ENCODE measurements at regions not wholly inside any gene's neighbourhood (a gene's known extent, or its start where the extent isn't known, plus 50 kb on each side); places are given as distances from the start of the nearest gene placed in this dataset.

DNA sequence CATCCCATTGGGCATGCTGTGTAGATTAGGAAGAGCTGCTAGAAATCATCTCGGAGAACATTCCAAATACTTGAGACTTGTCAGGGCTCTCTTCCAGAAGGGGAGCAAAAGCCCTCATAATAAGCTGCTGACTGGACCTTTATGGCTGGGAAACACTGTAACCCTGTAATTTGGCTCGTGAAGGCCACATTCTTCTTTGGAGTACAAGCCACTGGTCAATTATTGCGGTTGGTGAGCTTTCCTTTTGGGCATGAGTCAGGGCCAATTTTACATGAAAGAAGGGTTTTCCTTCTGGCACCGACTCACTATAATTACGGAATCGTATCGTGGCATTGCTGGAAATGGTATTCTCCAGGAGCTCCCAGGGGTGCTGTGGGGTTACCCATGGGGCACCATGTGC, 434.5 kb upstream of the RGMA start:
- TF ChIP-seq, protein P1, sequence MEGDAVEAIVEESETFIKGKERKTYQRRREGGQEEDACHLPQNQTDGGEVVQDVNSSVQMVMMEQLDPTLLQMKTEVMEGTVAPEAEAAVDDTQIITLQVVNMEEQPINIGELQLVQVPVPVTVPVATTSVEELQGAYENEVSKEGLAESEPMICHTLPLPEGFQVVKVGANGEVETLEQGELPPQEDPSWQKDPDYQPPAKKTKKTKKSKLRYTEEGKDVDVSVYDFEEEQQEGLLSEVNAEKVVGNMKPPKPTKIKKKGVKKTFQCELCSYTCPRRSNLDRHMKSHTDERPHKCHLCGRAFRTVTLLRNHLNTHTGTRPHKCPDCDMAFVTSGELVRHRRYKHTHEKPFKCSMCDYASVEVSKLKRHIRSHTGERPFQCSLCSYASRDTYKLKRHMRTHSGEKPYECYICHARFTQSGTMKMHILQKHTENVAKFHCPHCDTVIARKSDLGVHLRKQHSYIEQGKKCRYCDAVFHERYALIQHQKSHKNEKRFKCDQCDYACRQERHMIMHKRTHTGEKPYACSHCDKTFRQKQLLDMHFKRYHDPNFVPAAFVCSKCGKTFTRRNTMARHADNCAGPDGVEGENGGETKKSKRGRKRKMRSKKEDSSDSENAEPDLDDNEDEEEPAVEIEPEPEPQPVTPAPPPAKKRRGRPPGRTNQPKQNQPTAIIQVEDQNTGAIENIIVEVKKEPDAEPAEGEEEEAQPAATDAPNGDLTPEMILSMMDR (IDR thresholded peaks at IDR 0.05): no peak
- TF ChIP-seq POLR2A (IDR thresholded peaks at IDR 0.05): no peak
- Histone ChIP-seq H3K27me3 (no peaks in the 10 kb centered on the region), H3K27ac (no peak overlapping the region), H3K4me3 (no peak overlapping the region), H3K9me3 (no peaks in the 10 kb centered on the region), H3K4me1 (no peaks in the 10 kb centered on the region), H3K36me3 (ENCODE audit: low read depth, missing control alignments) (no peaks in the 10 kb centered on the region)
- no peak for DNase-seq
- intact Hi-C loops (cut with DNase I; ENCODE audit: low total_unique reads): no loop called here
- 61 to 62% methylated on average over 7 of the region's 7 CpGs for WGBS, 2 donors

DNA sequence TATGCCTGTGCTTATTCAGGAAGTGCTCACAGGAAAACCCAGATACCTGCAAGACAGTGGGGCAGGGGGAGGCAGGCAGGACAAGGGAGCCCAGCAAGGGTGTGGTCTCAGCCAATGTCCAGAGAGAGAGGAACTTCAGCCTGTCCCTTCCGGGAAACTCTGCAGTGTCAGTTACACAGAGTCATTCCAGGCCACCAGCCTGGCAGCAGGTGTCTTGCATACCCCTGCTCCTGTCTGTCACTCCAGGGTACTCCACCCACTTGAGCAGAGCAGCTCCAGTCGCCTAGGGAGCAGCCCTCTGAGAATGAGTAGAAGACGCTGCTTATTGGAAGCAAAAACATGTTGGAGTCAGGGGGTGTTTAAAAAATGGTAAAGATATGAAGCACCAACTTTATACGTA, 431.2 kb upstream of the RGMA start:
- TF ChIP-seq, protein P1 (IDR thresholded peaks at IDR 0.05): no peak
- TF ChIP-seq POLR2A (IDR thresholded peaks at IDR 0.05): no peak
- no peaks in the 10 kb centered on the region for H3K36me3 ChIP-seq (ENCODE audit: low read depth, missing control alignments)
- no peaks in the 10 kb centered on the region for H3K9me3 ChIP-seq
- no peak for DNase-seq
- H3K4me3 ChIP-seq: no peak overlapping the region
- intact Hi-C loops (cut with DNase I; ENCODE audit: low total_unique reads): no loop called here
- H3K27me3 ChIP-seq: no peaks in the 10 kb centered on the region
- H3K4me1 ChIP-seq: no peaks in the 10 kb centered on the region
- no peak overlapping the region for H3K27ac ChIP-seq
- 77 to 84% methylated on average over 4 of the region's 4 CpGs for WGBS, 2 donors

DNA sequence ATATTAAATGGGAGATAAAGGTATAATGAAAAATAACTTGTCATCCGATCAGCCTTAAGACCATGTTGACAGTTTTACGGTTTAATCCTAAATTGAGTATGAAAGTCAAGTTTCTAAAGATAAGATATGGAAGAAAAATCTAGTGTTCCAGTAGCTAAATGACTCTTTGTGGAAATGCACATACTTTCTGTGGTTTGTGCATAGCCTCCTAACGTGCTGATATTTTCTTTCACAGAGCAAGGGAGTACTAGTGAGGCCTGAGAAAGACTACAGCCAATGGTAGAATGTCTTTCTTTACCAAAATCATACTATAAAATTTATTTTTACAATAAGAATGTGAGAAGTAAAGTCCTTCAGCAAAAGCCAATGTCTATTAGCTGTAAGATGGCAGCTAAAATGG, 430.6 kb upstream of the RGMA start:
- intact Hi-C loops (cut with DNase I; ENCODE audit: low total_unique reads): no loop called here
- Histone ChIP-seq H3K4me3 (no peak overlapping the region), H3K27me3 (no peaks in the 10 kb centered on the region), H3K36me3 (ENCODE audit: low read depth, missing control alignments) (no peaks in the 10 kb centered on the region), H3K9me3 (no peaks in the 10 kb centered on the region), H3K4me1 (no peaks in the 10 kb centered on the region), H3K27ac (no peak overlapping the region)
- 58 to 73% methylated on average over 3 of the region's 3 CpGs for WGBS, 2 donors
- TF ChIP-seq, protein P1 (IDR thresholded peaks at IDR 0.05): no peak
- no peak for TF ChIP-seq POLR2A (IDR thresholded peaks at IDR 0.05)
- DNase-seq: no peak

DNA sequence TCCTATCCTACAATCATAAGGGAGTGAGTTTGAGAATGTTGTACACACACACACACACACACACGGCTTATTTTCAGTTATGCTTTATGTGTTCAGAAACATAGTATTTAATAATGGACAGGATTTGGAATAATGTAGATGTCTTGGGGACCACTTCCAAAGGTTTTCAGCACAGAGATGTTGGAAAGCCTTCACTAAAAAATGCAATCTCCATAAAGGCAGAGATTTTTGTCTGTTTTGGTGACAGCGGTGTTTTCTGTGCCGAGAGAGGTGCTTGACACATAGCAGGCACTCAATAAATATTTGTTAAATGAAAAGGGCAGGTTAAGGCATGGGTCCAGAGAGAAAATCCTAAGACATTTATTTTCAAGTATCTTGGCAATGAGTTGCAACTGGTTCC, 428.2 kb upstream of the RGMA start:
- 71 to 89% methylated on average over 3 of the region's 3 CpGs for WGBS, 2 donors
- no peaks in the 10 kb centered on the region for H3K27me3 ChIP-seq
- H3K4me3 ChIP-seq: no peak overlapping the region
- intact Hi-C loops (cut with DNase I; ENCODE audit: low total_unique reads): no loop called here
- H3K9me3 ChIP-seq: no peaks in the 10 kb centered on the region
- no peaks in the 10 kb centered on the region for H3K4me1 ChIP-seq
- DNase-seq: no peak
- no peaks in the 10 kb centered on the region for H3K36me3 ChIP-seq (ENCODE audit: low read depth, missing control alignments)
- no peak for TF ChIP-seq POLR2A (IDR thresholded peaks at IDR 0.05)
- TF ChIP-seq, protein P1 (IDR thresholded peaks at IDR 0.05): no peak
- H3K27ac ChIP-seq: no peak overlapping the region

DNA sequence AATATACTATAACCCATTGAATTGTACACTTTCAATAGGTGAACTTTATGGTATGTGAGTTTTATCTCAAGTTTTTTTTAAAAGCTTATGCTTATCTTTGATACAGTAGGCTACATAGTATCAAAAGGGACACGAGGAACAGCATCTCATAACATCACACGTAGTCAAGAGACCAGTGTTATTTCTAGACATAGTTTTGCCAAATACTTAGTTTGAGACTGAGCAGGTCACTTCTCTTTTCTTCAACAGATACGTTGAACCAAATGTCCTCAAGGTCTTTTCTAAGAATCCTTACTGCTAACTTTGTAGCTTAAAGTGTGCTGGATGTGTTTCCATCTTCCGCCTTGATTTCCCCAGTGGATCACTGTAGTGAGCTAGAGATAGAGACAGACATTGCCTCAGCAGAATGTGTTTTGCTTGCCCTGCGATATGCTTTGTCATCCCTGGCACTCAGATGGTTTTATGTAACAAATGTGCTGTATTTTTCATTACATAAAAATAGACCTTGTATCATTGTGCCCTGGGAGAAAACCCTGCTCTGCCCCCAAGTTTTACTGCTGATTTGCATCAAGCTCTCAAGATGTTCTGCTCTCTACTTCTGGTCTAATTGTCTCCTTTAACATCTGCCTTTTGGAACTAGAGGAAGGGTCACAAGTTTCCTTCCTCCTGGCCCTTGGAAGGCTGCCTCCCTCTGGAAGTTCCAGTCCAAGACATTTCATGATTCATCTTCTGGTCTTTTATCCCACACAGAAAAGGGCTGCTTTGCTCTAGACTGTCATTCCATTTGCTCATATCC, 426.4 kb upstream of the RGMA start:
- H3K27me3 ChIP-seq: no peaks in the 10 kb centered on the region
- intact Hi-C loops (cut with DNase I; ENCODE audit: low total_unique reads): no loop called here

More for the DNA sequence above, 426.4 kb upstream of the RGMA start:
- Histone ChIP-seq H3K36me3 (ENCODE audit: low read depth, missing control alignments) (no peaks in the 10 kb centered on the region), H3K4me3 (no peak overlapping the region), H3K27ac (peak overlapping the region in 1 of 2 donors; percentile 23), H3K9me3 (no peaks in the 10 kb centered on the region), H3K4me1 (no peaks in the 10 kb centered on the region)
- WGBS, 2 donors: 45 to 53% methylated on average over 5 of the region's 5 CpGs
- peak; percentile 29 for DNase-seq
- TF ChIP-seq POLR2A (IDR thresholded peaks at IDR 0.05): no peak
- TF ChIP-seq, protein P1 (IDR thresholded peaks at IDR 0.05): no peak

All from testis (tissue), 2 donors.